ENCODE measurements at regions not wholly inside any gene's neighbourhood (a gene's known extent, or its start where the extent isn't known, plus 50 kb on each side); places are given as distances from the start of the nearest gene placed in this dataset.

DNA sequence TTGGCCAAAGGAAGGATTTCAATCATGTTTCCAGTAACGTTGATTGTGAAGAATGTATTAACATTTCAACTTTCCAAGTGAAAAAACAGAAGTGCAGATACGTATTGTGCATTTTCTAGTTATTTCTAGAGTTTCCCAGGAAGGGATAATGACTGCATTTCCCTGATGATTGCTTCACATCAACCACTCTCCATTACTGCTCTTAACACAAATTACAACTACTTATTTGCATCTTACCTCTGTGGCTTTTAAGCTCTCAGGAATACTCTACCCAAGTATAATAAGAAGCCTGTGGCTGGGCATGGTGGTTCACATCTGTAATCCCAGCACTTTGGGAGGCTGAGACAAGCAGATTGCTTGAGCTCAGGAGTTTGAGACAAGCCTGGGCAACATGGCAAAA, 582.5 kb downstream of the ZNF385D start:
- Histone ChIP-seq H3K4me1 (ENCODE audit: insufficient read depth, low read length) (no peaks in the 10 kb centered on the region), H3K27me3 (ENCODE audit: control insufficient read depth in 1 of 2, insufficient read depth in 2 of 2, low read length in 2 of 2) (no peaks in the 10 kb centered on the region), H3K27ac (ENCODE audit: low read depth in 1 of 2, low read length in 2 of 2) (no peak overlapping the region), H3K4me3 (ENCODE audit: low read length) (no peak overlapping the region), H3K9me3 (ENCODE audit: control insufficient read depth in 1 of 2, insufficient read depth in 1 of 2, low read length in 2 of 2) (peaks cover 0 to 4% of the 10 kb centered on the region in 2 experiments), H3K36me3 (ENCODE audit: insufficient read depth, low read length) (no peaks in the 10 kb centered on the region)
- H3K4me3 Mint-ChIP-seq = no peak overlapping the region
- CTCF ChIA-PET = no interaction called here
- no peak for ATAC-seq (ENCODE audit: poor library complexity)
- no peaks in the 10 kb centered on the region for H3K27me3 Mint-ChIP-seq
- no peak overlapping the region for H3K27ac Mint-ChIP-seq
- POLR2A ChIA-PET = no interaction called here
- H3K9me3 Mint-ChIP-seq = peaks cover 6% of the 10 kb centered on the region
- H3K36me3 Mint-ChIP-seq (ENCODE audit: low read depth) = no peaks in the 10 kb centered on the region
- H3K4me1 Mint-ChIP-seq (ENCODE audit: low read depth) = no peaks in the 10 kb centered on the region
- DNase-seq = no peak
- TF ChIP-seq CTCF (IDR thresholded peaks at IDR 0.05) = no peak
- intact Hi-C loops (cut with DNase I, micrococcal nuclease) = no loop called here

DNA sequence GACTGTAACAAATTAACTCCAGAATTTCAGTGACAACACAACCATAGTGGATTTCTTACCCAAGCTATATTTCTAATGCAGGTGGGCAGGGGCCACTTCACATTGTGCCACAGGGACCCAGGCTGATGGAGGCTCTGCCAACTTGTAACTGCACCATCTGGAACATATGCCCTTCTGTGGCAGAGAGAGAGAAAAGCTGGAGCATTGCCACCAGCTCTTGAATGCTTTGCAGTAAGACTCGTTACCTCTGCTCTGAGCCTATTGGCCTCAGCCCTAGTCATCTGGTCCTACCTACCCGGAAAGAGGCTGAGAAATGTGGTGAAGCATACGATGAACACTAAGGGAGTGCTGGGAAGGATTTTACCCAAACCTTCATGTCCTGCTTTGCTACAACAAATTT, 587.1 kb downstream of the ZNF385D start:
- DNase-seq (no peak), ATAC-seq (ENCODE audit: poor library complexity) (no peak)
- TF ChIP-seq CTCF (IDR thresholded peaks at IDR 0.05) = no peak
- intact Hi-C loops (cut with DNase I, micrococcal nuclease) = no loop called here
- no peak overlapping the region for H3K4me3 Mint-ChIP-seq
- Histone ChIP-seq H3K27ac (ENCODE audit: low read depth in 1 of 2, low read length in 2 of 2) (no peak overlapping the region), H3K4me3 (ENCODE audit: low read length) (no peak overlapping the region), H3K36me3 (ENCODE audit: insufficient read depth, low read length) (no peaks in the 10 kb centered on the region), H3K4me1 (ENCODE audit: insufficient read depth, low read length) (no peaks in the 10 kb centered on the region), H3K27me3 (ENCODE audit: control insufficient read depth in 1 of 2, insufficient read depth in 2 of 2, low read length in 2 of 2) (no peaks in the 10 kb centered on the region), H3K9me3 (ENCODE audit: control insufficient read depth in 1 of 2, insufficient read depth in 1 of 2, low read length in 2 of 2) (peaks cover 0 to 4% of the 10 kb centered on the region in 2 experiments)
- no peaks in the 10 kb centered on the region for H3K4me1 Mint-ChIP-seq (ENCODE audit: low read depth)
- H3K27me3 Mint-ChIP-seq = no peaks in the 10 kb centered on the region
- CTCF ChIA-PET = no interaction called here
- peaks cover 12% of the 10 kb centered on the region for H3K9me3 Mint-ChIP-seq
- no peak overlapping the region for H3K27ac Mint-ChIP-seq
- POLR2A ChIA-PET = no interaction called here
- no peaks in the 10 kb centered on the region for H3K36me3 Mint-ChIP-seq (ENCODE audit: low read depth)

DNA sequence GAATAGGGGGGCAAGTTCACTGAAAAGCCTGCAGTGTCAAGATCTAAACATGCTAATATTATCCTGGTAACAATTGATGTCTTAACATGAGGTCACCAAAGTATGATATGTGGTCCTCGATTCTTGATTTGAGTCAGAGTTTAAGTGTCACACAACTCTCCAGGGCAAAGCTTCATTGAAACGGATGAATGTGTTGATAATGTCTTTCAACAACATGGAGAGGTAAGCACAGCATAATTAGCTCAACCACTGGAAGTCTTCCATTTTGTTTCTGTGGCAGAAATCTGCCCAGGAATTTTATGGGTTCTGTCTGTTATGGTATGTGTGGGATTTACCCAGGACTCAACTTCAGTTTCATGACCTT, 591.5 kb downstream of the ZNF385D start:
- Mint-ChIP-seq H3K4me3 (no peak overlapping the region), H3K36me3 (ENCODE audit: low read depth) (no peaks in the 10 kb centered on the region), H3K27ac (no peak overlapping the region), H3K9me3 (peaks cover 18% of the 10 kb centered on the region), H3K27me3 (no peaks in the 10 kb centered on the region), H3K4me1 (ENCODE audit: low read depth) (no peaks in the 10 kb centered on the region)
- ATAC-seq (ENCODE audit: poor library complexity) = no peak
- H3K4me3 ChIP-seq (ENCODE audit: low read length) = no peak overlapping the region
- no peak for TF ChIP-seq CTCF (IDR thresholded peaks at IDR 0.05)
- H3K27me3 ChIP-seq (ENCODE audit: control insufficient read depth in 1 of 2, insufficient read depth in 2 of 2, low read length in 2 of 2) = no peaks in the 10 kb centered on the region
- no peaks in the 10 kb centered on the region for H3K4me1 ChIP-seq (ENCODE audit: insufficient read depth, low read length)
- ChIA-PET POLR2A (no interaction called here), CTCF (no interaction called here)
- no peak for DNase-seq
- peaks cover 0 to 8% of the 10 kb centered on the region in 2 experiments for H3K9me3 ChIP-seq (ENCODE audit: control insufficient read depth in 1 of 2, insufficient read depth in 1 of 2, low read length in 2 of 2)
- no peaks in the 10 kb centered on the region for H3K36me3 ChIP-seq (ENCODE audit: insufficient read depth, low read length)
- intact Hi-C loops (cut with DNase I, micrococcal nuclease) = no loop called here
- no peak overlapping the region for H3K27ac ChIP-seq (ENCODE audit: low read depth in 1 of 2, low read length in 2 of 2)
